ENCODE measurements at regions not wholly inside any gene's neighbourhood (a gene's known extent, or its start where the extent isn't known, plus 50 kb on each side); places are given as distances from the start of the nearest gene placed in this dataset.

- POLR2A ChIA-PET: no interaction called here
- CTCF ChIA-PET: no interaction called here
- H3K27me3 ChIP-seq (ENCODE audit: control insufficient read depth, insufficient read depth, low read length): no peaks in the 10 kb centered on the region
- no peak for DNase-seq (ENCODE audit: low read depth)
- H3K36me3 ChIP-seq (ENCODE audit: control insufficient read depth, insufficient read depth, low read length): no peaks in the 10 kb centered on the region
- TF ChIP-seq CTCF (IDR thresholded peaks at IDR 0.05; ENCODE audit: insufficient read depth, low read depth, low read length): no peak
- no peak overlapping the region for H3K4me3 ChIP-seq (ENCODE audit: low read depth, low read length)
Measured at GRCh38 chr12:24360461-24360860, 411.0 kb upstream of the SOX5 start.

GRCh38 chr12:24360057-24360456 lies 410.6 kb upstream of the SOX5 start:
- DNase-seq (ENCODE audit: low read depth): no peak
- ChIA-PET CTCF (no interaction called here), POLR2A (no interaction called here)
- Histone ChIP-seq H3K27me3 (ENCODE audit: control insufficient read depth, insufficient read depth, low read length) (no peaks in the 10 kb centered on the region), H3K4me3 (ENCODE audit: low read depth, low read length) (no peak overlapping the region), H3K36me3 (ENCODE audit: control insufficient read depth, insufficient read depth, low read length) (no peaks in the 10 kb centered on the region)
- TF ChIP-seq CTCF (IDR thresholded peaks at IDR 0.05; ENCODE audit: insufficient read depth, low read depth, low read length): no peak

- no peak for DNase-seq (ENCODE audit: low read depth)
- POLR2A ChIA-PET: interaction anchor here (0.6 kb wide), 1 partner anchor 249 kb away, joined by 9 read pairs; no protein-coding TSS in a partner anchor
- no peaks in the 10 kb centered on the region for H3K27me3 ChIP-seq (ENCODE audit: control insufficient read depth, insufficient read depth, low read length)
- H3K36me3 ChIP-seq (ENCODE audit: control insufficient read depth, insufficient read depth, low read length): no peaks in the 10 kb centered on the region
- no peak for TF ChIP-seq CTCF (IDR thresholded peaks at IDR 0.05; ENCODE audit: insufficient read depth, low read depth, low read length)
- CTCF ChIA-PET: no interaction called here
- H3K4me3 ChIP-seq (ENCODE audit: low read depth, low read length): no peak overlapping the region
Measured at GRCh38 chr12:24359418-24359817, 409.9 kb upstream of the SOX5 start.

GRCh38 chr12:24356240-24356804 lies 406.9 kb upstream of the SOX5 start:
- TF ChIP-seq CTCF (IDR thresholded peaks at IDR 0.05; ENCODE audit: insufficient read depth, low read depth, low read length): no peak
- Histone ChIP-seq H3K36me3 (ENCODE audit: control insufficient read depth, insufficient read depth, low read length) (no peaks in the 10 kb centered on the region), H3K4me3 (ENCODE audit: low read depth, low read length) (no peak overlapping the region), H3K27me3 (ENCODE audit: control insufficient read depth, insufficient read depth, low read length) (no peaks in the 10 kb centered on the region)
- ChIA-PET POLR2A (no interaction called here), CTCF (no interaction called here)
- DNase-seq (ENCODE audit: low read depth): no peak

DNA sequence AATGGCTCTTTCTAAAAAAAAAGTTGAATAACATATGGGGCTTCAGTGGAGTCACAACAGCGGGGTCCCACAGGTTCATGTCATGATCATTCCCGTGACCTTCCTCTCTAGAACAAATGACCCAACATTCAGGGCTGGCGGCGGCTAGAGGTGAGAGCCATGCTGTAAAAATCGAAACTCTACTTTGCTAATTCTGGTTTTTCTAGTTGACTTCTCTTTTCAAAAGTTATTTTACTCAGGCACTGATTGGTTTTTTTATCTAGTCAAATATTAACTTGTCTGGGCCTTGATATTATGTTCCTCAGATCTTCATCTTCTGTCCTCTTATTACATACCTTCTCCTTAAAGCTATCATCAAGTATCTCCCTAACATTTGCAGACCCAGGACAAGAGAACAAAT lies 402.9 kb upstream of the SOX5 start:
- no peak for TF ChIP-seq CTCF (IDR thresholded peaks at IDR 0.05; ENCODE audit: insufficient read depth, low read depth, low read length)
- DNase-seq (ENCODE audit: low read depth): no peak
- CTCF ChIA-PET: no interaction called here
- no peaks in the 10 kb centered on the region for H3K27me3 ChIP-seq (ENCODE audit: control insufficient read depth, insufficient read depth, low read length)
- H3K4me3 ChIP-seq (ENCODE audit: low read depth, low read length): no peak overlapping the region
- POLR2A ChIA-PET: no interaction called here
- H3K36me3 ChIP-seq (ENCODE audit: control insufficient read depth, insufficient read depth, low read length): no peaks in the 10 kb centered on the region
